HG03558 (cell line): ENCODE measurements at regions not wholly inside any gene's neighbourhood (a gene's known extent, or its start where the extent isn't known, plus 50 kb on each side); places are given as distances from the start of the nearest gene placed in this dataset.
"Not testable (repeated sequence)": the region's sequence is repeated elsewhere in the genome, so short reads cannot be mapped to it uniquely, and the experiment has no call there.

ENCODE experiments used
- ATAC-seq: cut with Tn5 transposase; IDR thresholded peaks from one replicate; pipeline ENCODE4 v1.9.1; 2021; ENCODE audit warnings: moderate number of reproducible peaks; ENCODE audit not compliant: unreplicated experiment; ENCODE audit errors: extremely low read depth

- ATAC-seq: no peak
Measured at GRCh38 chr7:24428676-24429075, 144.6 kb upstream of the PALS2 start.

GRCh38 chr7:24432677-24433076 is 140.6 kb upstream of the PALS2 start:
- no peak for ATAC-seq

DNA sequence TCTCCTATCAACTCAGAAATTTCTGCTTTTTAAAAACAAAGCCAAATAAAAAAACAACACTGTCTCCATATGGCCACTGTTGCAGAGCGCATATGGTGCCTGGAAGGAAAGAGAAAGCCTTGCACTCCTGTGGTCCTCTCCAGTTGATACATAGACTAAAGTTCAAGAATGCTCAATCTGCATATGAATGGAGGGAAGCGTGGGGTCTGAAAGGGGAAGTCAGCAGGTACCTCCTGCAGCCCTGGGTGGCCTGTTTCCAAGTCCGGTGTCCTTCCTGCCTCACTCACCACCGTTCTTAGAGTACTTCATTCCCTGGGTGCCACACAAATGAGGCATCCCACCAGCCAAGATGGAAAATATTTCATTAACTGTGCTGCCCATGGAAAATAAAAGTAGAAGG is 138.3 kb upstream of the PALS2 start:
- no peak for ATAC-seq

DNA sequence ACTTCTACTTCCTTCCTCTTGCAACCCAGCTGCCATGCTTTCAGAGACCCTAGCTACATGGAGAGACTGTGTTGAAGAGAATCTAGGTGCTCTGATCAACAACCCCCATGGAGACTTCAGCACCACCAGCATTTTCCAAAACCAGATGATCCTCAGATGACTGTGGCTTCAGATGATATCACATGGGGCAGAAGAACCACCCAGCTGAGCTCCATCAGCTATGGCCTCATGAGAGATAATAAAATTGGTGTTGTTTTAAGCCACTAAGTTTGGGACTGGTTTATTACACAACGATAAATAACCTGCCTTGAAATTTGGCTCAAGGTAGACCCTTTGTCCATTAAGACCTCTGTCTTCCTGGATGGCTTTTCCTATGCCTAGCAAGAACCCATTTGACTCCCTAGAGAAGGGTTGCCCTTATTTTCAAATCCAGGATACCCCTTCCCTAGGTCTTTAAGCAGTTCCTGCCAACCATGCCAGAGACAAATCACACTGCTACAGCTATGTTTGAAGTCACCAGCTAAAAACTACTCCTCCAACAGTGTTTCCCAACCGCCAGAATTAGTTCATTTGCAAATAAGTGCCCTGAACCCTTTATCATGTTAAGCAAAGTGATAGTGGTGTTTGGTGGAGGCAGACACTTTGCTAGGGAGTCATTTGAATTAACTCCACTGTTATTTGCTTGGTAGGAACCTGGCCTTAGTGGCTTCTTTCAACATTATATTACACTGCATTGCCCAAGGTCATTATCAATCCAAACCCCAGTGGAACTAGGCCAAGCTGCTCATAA is 136.9 kb upstream of the PALS2 start:
- ATAC-seq: no peak

DNA sequence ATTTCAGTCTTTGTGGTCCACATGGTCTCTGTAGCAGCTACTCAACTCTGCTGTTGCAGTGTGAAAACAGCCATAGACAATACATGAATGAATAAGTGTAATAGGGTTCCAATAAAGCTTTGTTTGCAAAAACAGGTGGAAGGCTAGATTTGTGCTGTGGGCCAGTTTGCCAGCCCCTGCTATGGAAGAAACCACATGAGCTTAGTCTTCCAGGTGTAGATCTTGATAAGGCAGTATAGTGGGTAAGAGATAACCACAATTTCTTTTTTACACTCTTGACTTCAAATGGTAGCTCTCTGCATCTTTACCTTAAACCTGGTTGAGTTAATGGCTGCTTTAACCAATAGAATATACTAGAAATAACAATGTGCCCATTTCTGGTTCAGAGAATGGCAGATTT is 135.0 kb upstream of the PALS2 start:
- ATAC-seq: no peak

DNA sequence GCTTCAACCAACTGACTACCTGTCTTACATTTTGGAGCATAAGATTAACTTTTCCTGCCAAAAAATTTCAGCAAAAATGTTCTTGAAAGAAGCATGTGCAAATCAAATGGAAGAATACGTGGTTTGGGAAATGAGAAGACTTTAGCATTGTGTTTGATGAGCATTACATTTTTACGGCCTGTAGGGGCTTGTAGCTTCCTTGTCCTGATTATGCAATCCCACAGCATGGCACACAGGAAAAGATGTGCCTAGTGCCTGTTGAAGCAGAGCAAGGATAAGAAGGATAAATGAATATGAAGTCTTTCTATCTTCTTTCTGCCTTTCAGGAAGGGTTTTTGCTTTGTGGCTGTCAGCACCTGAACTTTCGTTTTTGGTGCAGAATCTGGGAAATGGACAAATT is 134.1 kb upstream of the PALS2 start:
- ATAC-seq: not testable (repeated sequence)

DNA sequence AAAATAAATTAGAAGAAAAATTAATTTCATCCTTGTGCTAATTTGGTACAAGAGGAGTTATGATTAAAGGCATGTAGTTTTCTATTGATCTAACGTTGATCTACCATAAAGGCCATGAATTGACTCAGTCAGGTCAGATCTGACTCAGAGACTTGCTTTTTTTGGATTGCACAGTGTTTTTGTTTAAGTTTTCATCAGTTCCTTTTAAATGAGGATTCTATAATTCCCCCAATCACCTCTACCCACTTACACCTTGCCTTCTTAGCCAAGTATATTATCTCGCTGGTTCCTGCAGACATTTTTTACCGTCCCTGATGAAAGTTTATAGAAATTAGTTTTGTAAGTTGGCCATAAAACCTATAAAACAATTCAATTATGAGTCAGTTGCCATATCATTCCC is 132.4 kb upstream of the PALS2 start:
- no peak for ATAC-seq

DNA sequence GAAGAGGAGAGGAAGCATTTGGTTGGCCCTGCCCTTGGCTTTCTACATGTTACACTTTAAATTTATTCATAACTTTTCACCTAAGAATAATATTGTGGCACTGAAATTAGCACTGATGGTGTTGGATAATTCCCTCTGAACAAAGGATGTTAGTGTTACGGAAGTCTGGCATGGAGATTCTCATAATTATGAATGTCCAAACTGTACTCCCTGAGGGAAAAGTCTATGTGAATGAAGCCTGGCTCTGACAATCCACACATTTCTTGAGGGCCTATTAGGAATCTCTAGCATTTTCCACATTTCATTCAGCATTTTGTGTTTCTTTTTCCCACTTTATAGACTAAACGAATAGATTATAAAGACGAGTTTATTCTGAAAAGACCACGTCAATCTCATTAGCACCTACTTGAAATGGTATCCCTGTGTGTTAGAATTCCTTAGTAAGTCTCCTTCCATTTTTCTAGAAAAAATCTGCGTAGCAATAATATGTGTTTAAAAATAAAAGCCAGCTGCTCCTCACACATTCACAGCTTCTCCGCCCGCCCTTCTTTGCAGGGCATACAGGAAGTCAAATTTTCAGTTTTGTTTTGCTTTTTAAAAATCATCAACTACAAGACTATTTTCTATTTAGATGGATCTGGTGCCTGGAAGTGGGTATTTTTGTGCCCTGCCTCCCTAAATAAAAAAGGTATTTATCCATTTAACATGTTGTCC is 131.8 kb upstream of the PALS2 start:
- ATAC-seq: no peak

- ATAC-seq: no peak
Measured at GRCh38 chr7:24442170-24442777, 131.0 kb upstream of the PALS2 start.

DNA sequence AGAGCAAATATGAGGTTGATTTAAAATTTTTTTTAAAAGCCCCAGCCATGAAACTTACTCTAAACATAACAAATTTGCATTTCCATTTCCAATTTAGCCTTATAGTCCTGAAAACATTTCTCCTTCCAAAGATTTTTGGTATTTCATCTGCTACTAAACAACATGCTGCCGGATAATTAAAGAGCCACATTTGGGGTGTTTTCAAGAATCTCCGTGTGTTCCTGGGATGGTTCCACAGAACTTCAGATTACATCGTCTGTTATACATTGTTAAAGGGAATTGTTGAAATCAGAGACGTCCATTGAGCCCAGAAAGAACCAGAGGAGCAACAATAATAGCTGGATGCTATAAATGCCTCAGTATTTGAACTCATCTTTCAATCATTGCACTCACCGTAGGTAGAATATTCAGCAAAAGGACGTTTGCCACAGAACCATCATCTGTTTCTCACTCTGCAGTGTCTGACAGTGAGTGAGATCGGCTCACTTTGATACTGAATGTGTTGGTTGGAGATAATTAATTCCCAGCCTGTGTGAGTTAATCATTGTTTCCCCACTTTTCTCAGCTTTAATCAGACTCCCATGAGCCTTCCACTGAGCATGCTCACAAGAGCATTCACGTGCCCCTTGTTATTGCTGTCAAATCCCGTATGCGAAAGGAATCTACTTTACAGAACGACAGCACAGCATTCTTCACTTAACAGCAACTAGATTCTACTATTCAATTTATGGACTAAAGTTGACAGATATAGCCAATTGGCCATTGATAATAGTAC is 128.4 kb upstream of the PALS2 start:
- no peak for ATAC-seq

GRCh38 chr7:24448038-24448437 is 125.2 kb upstream of the PALS2 start:
- no peak for ATAC-seq

DNA sequence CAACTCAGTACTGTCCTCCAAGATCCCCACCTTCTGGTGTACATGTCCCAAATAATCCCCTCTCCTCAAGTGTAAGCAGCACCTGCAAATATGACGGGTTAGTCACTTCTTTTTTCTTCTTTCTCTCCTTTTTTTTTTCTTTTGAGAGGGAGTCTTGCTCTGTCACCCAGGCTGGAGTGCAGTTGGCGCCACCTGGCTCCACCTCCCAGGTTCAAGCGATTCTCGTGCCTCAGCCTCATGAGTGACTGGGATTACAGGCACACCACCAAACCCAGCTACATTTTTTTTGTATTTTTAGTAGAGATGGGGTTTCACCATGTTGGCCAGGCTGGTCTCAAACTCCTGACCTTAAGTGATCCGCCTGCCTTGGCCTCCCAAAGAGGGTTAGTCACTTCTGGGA is 123.8 kb upstream of the PALS2 start:
- ATAC-seq: not testable (repeated sequence)

DNA sequence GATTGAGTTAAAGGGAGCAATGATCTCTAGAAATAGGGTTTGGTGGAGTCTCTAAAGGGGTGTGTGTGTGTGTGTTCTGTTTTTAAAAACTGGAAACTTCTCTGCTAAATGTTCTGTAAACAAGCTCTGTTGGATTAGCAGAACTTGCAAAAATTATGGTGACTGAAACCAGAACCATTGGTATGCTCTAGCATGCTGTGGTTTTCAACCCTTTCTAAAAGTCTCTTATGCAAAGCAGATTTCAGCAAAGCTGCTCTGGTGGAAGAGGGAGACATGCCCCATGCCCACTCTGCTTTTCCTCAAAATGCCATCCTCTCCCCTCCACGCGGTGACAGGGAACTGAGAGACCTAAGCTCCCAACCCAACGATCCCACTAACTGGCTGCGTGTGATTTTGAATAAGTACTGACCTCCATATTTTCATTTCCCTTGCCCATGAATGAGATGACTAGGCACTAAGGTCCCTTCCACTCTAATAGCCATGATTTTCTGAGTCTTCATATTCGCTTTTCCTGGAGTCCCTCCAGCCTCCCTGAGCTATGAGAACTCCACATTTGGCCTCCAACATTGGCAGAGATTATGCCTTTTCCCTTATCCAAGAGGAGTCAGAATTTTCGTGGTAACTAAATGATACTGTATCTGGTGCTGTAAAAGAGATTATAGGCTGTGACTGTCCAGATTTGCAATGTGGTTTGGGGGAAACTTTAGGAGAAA is 117.3 kb upstream of the PALS2 start:
- peak; percentile 73 for ATAC-seq

- ATAC-seq: peak; percentile 37
Measured at GRCh38 chr7:24456526-24457218, 116.6 kb upstream of the PALS2 start.

- ATAC-seq: no peak
Measured at GRCh38 chr7:24457219-24457558, 116.1 kb upstream of the PALS2 start.

- no peak for ATAC-seq
Measured at GRCh38 chr7:24462117-24462516, 111.1 kb upstream of the PALS2 start.

- ATAC-seq: no peak
Measured at GRCh38 chr7:24462984-24463383, 110.3 kb upstream of the PALS2 start.

- no peak for ATAC-seq
Measured at GRCh38 chr7:24463474-24463873, 109.8 kb upstream of the PALS2 start.

GRCh38 chr7:24464861-24465260 is 108.4 kb upstream of the PALS2 start:
- no peak for ATAC-seq
